ENCODE measurements at regions not wholly inside any gene's neighbourhood (a gene's known extent, or its start where the extent isn't known, plus 50 kb on each side); places are given as distances from the start of the nearest gene placed in this dataset.

- intact Hi-C loops (cut with micrococcal nuclease; ENCODE audit: unreplicated experiment): no loop called here
Observed at GRCh38 chr10:78202386-78202785, 168.7 kb downstream of the RPS24 start.

GRCh38 chr10:78203915-78204818 is 170.5 kb downstream of the RPS24 start:
- TF ChIP-seq CTCF (conservative IDR thresholded peaks at IDR 0.05): no peak
- no peak for TF ChIP-seq EZH2 (IDR thresholded peaks at IDR 0.05; ENCODE audit: low read depth)
- no peaks in the 10 kb centered on the region for H3K9me2 ChIP-seq (ENCODE audit: insufficient read depth)
- no peak overlapping the region for H3K27ac ChIP-seq
- ChIA-PET CTCF (no interaction called here), POLR2A (ENCODE audit: unreplicated experiment) (no interaction called here)
- no peak overlapping the region for H3K4me3 ChIP-seq
- no TSS peak for BruUV-seq (replicated peaks)
- no peaks in the 10 kb centered on the region for H3K79me2 ChIP-seq (ENCODE audit: low read depth)
- H2AFZ ChIP-seq: no peak overlapping the region
- no peaks in the 10 kb centered on the region for H3K4me1 ChIP-seq (replicated peaks; ENCODE audit: insufficient read depth)
- intact Hi-C loops (cut with micrococcal nuclease; ENCODE audit: unreplicated experiment): no loop called here
- H3K9me3 ChIP-seq (ENCODE audit: insufficient read depth, low read depth): no peaks in the 10 kb centered on the region
- H4K20me1 ChIP-seq (ENCODE audit: insufficient read depth): no peaks in the 10 kb centered on the region
- no peak overlapping the region for H3K4me2 ChIP-seq
- peaks cover 14% of the 10 kb centered on the region; the same call in 1 of the 2 replicates for H3K27me3 ChIP-seq (ENCODE audit: insufficient read depth, low read depth)
- peak in 1 of 2 experiments; percentile 45 for DNase-seq
- H3K36me3 ChIP-seq (ENCODE audit: low read depth): no peaks in the 10 kb centered on the region
- H3F3A ChIP-seq (ENCODE audit: insufficient read depth, low read depth): no peaks in the 10 kb centered on the region

More at GRCh38 chr10:78202386-78202785, 168.7 kb downstream of the RPS24 start:
- H4K20me1 ChIP-seq (ENCODE audit: insufficient read depth): no peaks in the 10 kb centered on the region
- no peak for DNase-seq
- H3K4me1 ChIP-seq (replicated peaks; ENCODE audit: insufficient read depth): no peaks in the 10 kb centered on the region
- H3K79me2 ChIP-seq (ENCODE audit: low read depth): no peaks in the 10 kb centered on the region
- H3K27me3 ChIP-seq (ENCODE audit: insufficient read depth, low read depth): peaks cover 13% of the 10 kb centered on the region; the same call in 1 of the 2 replicates
- no peak for TF ChIP-seq EZH2 (IDR thresholded peaks at IDR 0.05; ENCODE audit: low read depth)
- no peak for TF ChIP-seq CTCF (conservative IDR thresholded peaks at IDR 0.05)
- ChIA-PET POLR2A (ENCODE audit: unreplicated experiment) (no interaction called here), CTCF (no interaction called here)
- no peak overlapping the region for H3K27ac ChIP-seq
- H2AFZ ChIP-seq: no peak overlapping the region
- no peaks in the 10 kb centered on the region for H3K9me2 ChIP-seq (ENCODE audit: insufficient read depth)
- no peaks in the 10 kb centered on the region for H3K36me3 ChIP-seq (ENCODE audit: low read depth)
- H3K9me3 ChIP-seq (ENCODE audit: insufficient read depth, low read depth): no peaks in the 10 kb centered on the region
- H3F3A ChIP-seq (ENCODE audit: insufficient read depth, low read depth): no peaks in the 10 kb centered on the region
- no TSS peak for BruUV-seq (replicated peaks)
- H3K4me3 ChIP-seq: no peak overlapping the region
- H3K4me2 ChIP-seq: no peak overlapping the region

- DNase-seq: no peak
- H2AFZ ChIP-seq: no peak overlapping the region
- POLR2A ChIA-PET (ENCODE audit: unreplicated experiment): no interaction called here
- H4K20me1 ChIP-seq (ENCODE audit: insufficient read depth): no peaks in the 10 kb centered on the region
- BruUV-seq (replicated peaks): no TSS peak
- no peaks in the 10 kb centered on the region for H3K36me3 ChIP-seq (ENCODE audit: low read depth)
- H3K4me2 ChIP-seq: no peak overlapping the region
- no peaks in the 10 kb centered on the region for H3K9me2 ChIP-seq (ENCODE audit: insufficient read depth)
- H3K4me3 ChIP-seq: no peak overlapping the region
- H3F3A ChIP-seq (ENCODE audit: insufficient read depth, low read depth): no peaks in the 10 kb centered on the region
- CTCF ChIA-PET: no interaction called here
- TF ChIP-seq EZH2 (IDR thresholded peaks at IDR 0.05; ENCODE audit: low read depth): no peak
- no peak for TF ChIP-seq CTCF (conservative IDR thresholded peaks at IDR 0.05)
- H3K27me3 ChIP-seq (ENCODE audit: insufficient read depth, low read depth): peaks cover 14% of the 10 kb centered on the region; the same call in 1 of the 2 replicates
- no peaks in the 10 kb centered on the region for H3K79me2 ChIP-seq (ENCODE audit: low read depth)
- no peak overlapping the region for H3K27ac ChIP-seq
- intact Hi-C loops (cut with micrococcal nuclease; ENCODE audit: unreplicated experiment): no loop called here
- no peaks in the 10 kb centered on the region for H3K4me1 ChIP-seq (replicated peaks; ENCODE audit: insufficient read depth)
- H3K9me3 ChIP-seq (ENCODE audit: insufficient read depth, low read depth): no peaks in the 10 kb centered on the region
Observed at GRCh38 chr10:78205457-78206016, 171.9 kb downstream of the RPS24 start.

All from PC-9 (cell line).